ENCODE measurements at regions not wholly inside any gene's neighbourhood (a gene's known extent, or its start where the extent isn't known, plus 50 kb on each side); places are given as distances from the start of the nearest gene placed in this dataset.

- CTCF ChIA-PET: no interaction called here
- H3K36me3 ChIP-seq (ENCODE audit: control insufficient read depth, insufficient read depth, low read length): no peaks in the 10 kb centered on the region
- H3K27ac ChIP-seq (ENCODE audit: low read length): no peak overlapping the region
Observed at GRCh38 chr4:58136604-58137003, 1026.4 kb upstream of the IGFBP7 start.

GRCh38 chr4:58127680-58128079 is 1017.5 kb upstream of the IGFBP7 start:
- no peak for TF ChIP-seq REST (IDR thresholded peaks at IDR 0.05; ENCODE audit: insufficient read depth in 1 of 2, low read depth in 2 of 2, low read length in 1 of 2)
- TF ChIP-seq CTCF (IDR thresholded peaks at IDR 0.05): no peak
- no peak for TF ChIP-seq TCF7L2 (IDR thresholded peaks at IDR 0.05; ENCODE audit: low read depth, low read length)
- no peak for TF ChIP-seq SIN3A (IDR thresholded peaks at IDR 0.05; ENCODE audit: borderline replicate concordance, insufficient read depth, low read depth, low read length)
- no peak for TF ChIP-seq POLR2AphosphoS5 (IDR thresholded peaks at IDR 0.05; ENCODE audit: low read depth, low read length)
- Histone ChIP-seq H3K4me3 (ENCODE audit: low read depth in 2 of 2, low read length in 2 of 2) (no peak overlapping the region), H3K4me1 (ENCODE audit: control insufficient read depth, insufficient read depth, low read length) (no peaks in the 10 kb centered on the region), H3K36me3 (ENCODE audit: control insufficient read depth, insufficient read depth, low read length) (no peaks in the 10 kb centered on the region), H3K27me3 (ENCODE audit: control insufficient read depth, insufficient read depth, low read length) (no peaks in the 10 kb centered on the region), H3K27ac (ENCODE audit: low read length) (no peak overlapping the region), H3K9me3 (ENCODE audit: control insufficient read depth, insufficient read depth, low read depth, low read length) (no peaks in the 10 kb centered on the region)
- in situ Hi-C loops (cut with HindIII; ENCODE audit: low pct_unique_long_range_greater_than_20kb, low sequenced_read_pairs) (no loop called here), intact Hi-C loops (cut with micrococcal nuclease; ENCODE audit: unreplicated experiment) (no loop called here)
- no TSS peak for BruUV-seq (replicated peaks)
- no peak for DNase-seq (ENCODE audit: low read depth, low spot score)
- ChIA-PET CTCF (no interaction called here), POLR2A (no interaction called here)
- ATAC-seq: no peak

More at GRCh38 chr4:58136604-58137003, 1026.4 kb upstream of the IGFBP7 start:
- no TSS peak for BruUV-seq (replicated peaks)
- TF ChIP-seq SIN3A (IDR thresholded peaks at IDR 0.05; ENCODE audit: borderline replicate concordance, insufficient read depth, low read depth, low read length) (no peak), CTCF (IDR thresholded peaks at IDR 0.05) (no peak), TCF7L2 (IDR thresholded peaks at IDR 0.05; ENCODE audit: low read depth, low read length) (no peak), REST (IDR thresholded peaks at IDR 0.05; ENCODE audit: insufficient read depth in 1 of 2, low read depth in 2 of 2, low read length in 1 of 2) (no peak), POLR2AphosphoS5 (IDR thresholded peaks at IDR 0.05; ENCODE audit: low read depth, low read length) (no peak)
- in situ Hi-C loops (cut with HindIII; ENCODE audit: low pct_unique_long_range_greater_than_20kb, low sequenced_read_pairs): no loop called here
- Histone ChIP-seq H3K9me3 (ENCODE audit: control insufficient read depth, insufficient read depth, low read depth, low read length) (no peaks in the 10 kb centered on the region), H3K4me3 (ENCODE audit: low read depth in 2 of 2, low read length in 2 of 2) (no peak overlapping the region), H3K4me1 (ENCODE audit: control insufficient read depth, insufficient read depth, low read length) (no peaks in the 10 kb centered on the region), H3K27me3 (ENCODE audit: control insufficient read depth, insufficient read depth, low read length) (no peaks in the 10 kb centered on the region)
- ATAC-seq (no peak), DNase-seq (ENCODE audit: low read depth, low spot score) (no peak)
- intact Hi-C loops (cut with micrococcal nuclease; ENCODE audit: unreplicated experiment): no loop called here
- POLR2A ChIA-PET: no interaction called here
